ENCODE measurements at regions not wholly inside any gene's neighbourhood (a gene's known extent, or its start where the extent isn't known, plus 50 kb on each side); places are given as distances from the start of the nearest gene placed in this dataset.

- no peak for TF ChIP-seq CTCF (IDR thresholded peaks at IDR 0.05)
- no peak for TF ChIP-seq POLR2A (IDR thresholded peaks at IDR 0.05)
These were observed 510.3 kb upstream of the KLF4 start for GRCh38 chr9:107999890-108000289.
